ENCODE measurements at regions not wholly inside any gene's neighbourhood (a gene's known extent, or its start where the extent isn't known, plus 50 kb on each side); places are given as distances from the start of the nearest gene placed in this dataset.

GRCh38 chr18:68150961-68151360 lies 563.9 kb downstream of the TMX3 start:
- intact Hi-C loops (cut with DNase I) = no loop called here
- 58 to 72% (median 67%) methylated on average over 2 of the region's 2 CpGs for WGBS, 3 donors
- Histone ChIP-seq H3K4me3 (no peak overlapping the region), H3K27ac (no peak overlapping the region), H3K9me3 (no peaks in the 10 kb centered on the region), H3K27me3 (no peaks in the 10 kb centered on the region), H3K36me3 (no peaks in the 10 kb centered on the region), H3K4me1 (ENCODE audit: insufficient read depth) (no peaks in the 10 kb centered on the region)
- no peak for DNase-seq
- TF ChIP-seq POLR2A (IDR thresholded peaks at IDR 0.05) = no peak
- no peak for TF ChIP-seq EP300 (IDR thresholded peaks at IDR 0.05)
- TF ChIP-seq, protein P1, sequence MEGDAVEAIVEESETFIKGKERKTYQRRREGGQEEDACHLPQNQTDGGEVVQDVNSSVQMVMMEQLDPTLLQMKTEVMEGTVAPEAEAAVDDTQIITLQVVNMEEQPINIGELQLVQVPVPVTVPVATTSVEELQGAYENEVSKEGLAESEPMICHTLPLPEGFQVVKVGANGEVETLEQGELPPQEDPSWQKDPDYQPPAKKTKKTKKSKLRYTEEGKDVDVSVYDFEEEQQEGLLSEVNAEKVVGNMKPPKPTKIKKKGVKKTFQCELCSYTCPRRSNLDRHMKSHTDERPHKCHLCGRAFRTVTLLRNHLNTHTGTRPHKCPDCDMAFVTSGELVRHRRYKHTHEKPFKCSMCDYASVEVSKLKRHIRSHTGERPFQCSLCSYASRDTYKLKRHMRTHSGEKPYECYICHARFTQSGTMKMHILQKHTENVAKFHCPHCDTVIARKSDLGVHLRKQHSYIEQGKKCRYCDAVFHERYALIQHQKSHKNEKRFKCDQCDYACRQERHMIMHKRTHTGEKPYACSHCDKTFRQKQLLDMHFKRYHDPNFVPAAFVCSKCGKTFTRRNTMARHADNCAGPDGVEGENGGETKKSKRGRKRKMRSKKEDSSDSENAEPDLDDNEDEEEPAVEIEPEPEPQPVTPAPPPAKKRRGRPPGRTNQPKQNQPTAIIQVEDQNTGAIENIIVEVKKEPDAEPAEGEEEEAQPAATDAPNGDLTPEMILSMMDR (IDR thresholded peaks at IDR 0.05) = no peak

DNA sequence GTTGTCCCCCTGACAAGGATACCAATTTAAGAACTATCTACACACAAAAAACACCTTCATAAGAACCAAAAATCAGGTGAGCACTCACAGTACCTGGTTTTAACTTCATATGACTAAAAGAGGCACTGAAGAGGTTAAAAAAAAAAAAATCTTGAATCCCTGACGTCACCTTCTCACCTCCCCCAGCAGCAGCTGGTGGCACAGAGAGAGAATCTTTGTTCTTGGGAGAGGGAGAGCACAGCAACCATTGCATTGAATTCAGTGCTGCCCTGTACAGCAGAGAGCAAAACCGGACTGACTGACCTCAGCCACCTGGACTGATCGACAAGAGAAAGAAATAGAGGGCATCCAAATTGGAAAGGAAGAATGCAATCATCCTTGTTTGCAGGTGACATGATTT lies 566.0 kb downstream of the TMX3 start:
- Histone ChIP-seq H3K4me3 (no peak overlapping the region), H3K36me3 (no peaks in the 10 kb centered on the region), H3K27ac (no peak overlapping the region), H3K9me3 (no peaks in the 10 kb centered on the region), H3K4me1 (ENCODE audit: insufficient read depth) (no peaks in the 10 kb centered on the region), H3K27me3 (no peaks in the 10 kb centered on the region)
- intact Hi-C loops (cut with DNase I) = no loop called here
- TF ChIP-seq EP300 (IDR thresholded peaks at IDR 0.05) = no peak
- TF ChIP-seq, protein P1 (IDR thresholded peaks at IDR 0.05) = no peak
- 19 to 41% (median 29%) methylated on average over 3 of the region's 3 CpGs for WGBS, 3 donors
- DNase-seq = no peak

GRCh38 chr18:68147728-68148127 lies 567.2 kb downstream of the TMX3 start:
- no peaks in the 10 kb centered on the region for H3K27me3 ChIP-seq
- no peaks in the 10 kb centered on the region for H3K36me3 ChIP-seq
- no peak for DNase-seq
- H3K27ac ChIP-seq = no peak overlapping the region
- H3K4me1 ChIP-seq (ENCODE audit: insufficient read depth) = no peaks in the 10 kb centered on the region
- intact Hi-C loops (cut with DNase I) = no loop called here
- TF ChIP-seq, protein P1 (IDR thresholded peaks at IDR 0.05) = no peak
- TF ChIP-seq POLR2A (IDR thresholded peaks at IDR 0.05) (no peak), EP300 (IDR thresholded peaks at IDR 0.05) (no peak)
- 83 to 88% (median 87%) methylated on average over 2 of the region's 2 CpGs for WGBS, 3 donors
- no peaks in the 10 kb centered on the region for H3K9me3 ChIP-seq
- H3K4me3 ChIP-seq = no peak overlapping the region

DNA sequence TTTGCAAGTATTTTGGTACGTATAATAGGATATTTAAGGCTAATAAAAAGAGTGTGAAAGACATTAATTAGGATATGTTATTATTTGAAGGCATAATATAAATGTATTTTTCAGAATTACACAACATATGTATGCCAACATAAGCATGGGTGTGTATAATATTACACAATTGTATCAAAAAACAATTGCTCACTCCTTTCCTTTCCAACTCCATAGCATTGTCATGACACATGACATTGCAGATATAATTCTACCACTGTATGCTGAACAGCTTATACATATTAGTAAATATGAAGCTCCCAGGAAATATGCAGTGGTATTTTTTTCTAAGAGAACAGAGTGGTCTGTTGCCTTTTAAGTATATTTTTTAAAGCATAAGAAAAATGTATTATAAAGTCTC lies 593.1 kb downstream of the TMX3 start:
- intact Hi-C loops (cut with DNase I) = no loop called here
- WGBS, 3 donors = 90 to 96% (median 95%) methylated on average over 1 of the region's 1 CpG
- no peaks in the 10 kb centered on the region for H3K4me1 ChIP-seq (ENCODE audit: insufficient read depth)
- DNase-seq = no peak
- H3K4me3 ChIP-seq = no peak overlapping the region
- no peaks in the 10 kb centered on the region for H3K27me3 ChIP-seq
- no peaks in the 10 kb centered on the region for H3K9me3 ChIP-seq
- no peak overlapping the region for H3K27ac ChIP-seq
- H3K36me3 ChIP-seq = no peaks in the 10 kb centered on the region
- TF ChIP-seq EP300 (IDR thresholded peaks at IDR 0.05) (no peak), POLR2A (IDR thresholded peaks at IDR 0.05) (no peak)

- 73 to 83% (median 83%) methylated on average over 5 of the region's 5 CpGs for WGBS, 3 donors
- intact Hi-C loops (cut with DNase I) = no loop called here
- no peak overlapping the region for H3K27ac ChIP-seq
Observed at GRCh38 chr18:68121308-68121707, 593.6 kb downstream of the TMX3 start.

More at GRCh38 chr18:68121308-68121707, 593.6 kb downstream of the TMX3 start:
- no peak for DNase-seq
- Histone ChIP-seq H3K27me3 (no peaks in the 10 kb centered on the region), H3K36me3 (no peaks in the 10 kb centered on the region), H3K9me3 (no peaks in the 10 kb centered on the region), H3K4me1 (ENCODE audit: insufficient read depth) (no peaks in the 10 kb centered on the region), H3K4me3 (no peak overlapping the region)
- no peak for TF ChIP-seq EP300 (IDR thresholded peaks at IDR 0.05)
- no peak for TF ChIP-seq POLR2A (IDR thresholded peaks at IDR 0.05)
- TF ChIP-seq, protein P1 (IDR thresholded peaks at IDR 0.05) = no peak

Data from ovary (tissue), 7 donors.